ENCODE measurements at regions not wholly inside any gene's neighbourhood (a gene's known extent, or its start where the extent isn't known, plus 50 kb on each side); places are given as distances from the start of the nearest gene placed in this dataset.

DNA sequence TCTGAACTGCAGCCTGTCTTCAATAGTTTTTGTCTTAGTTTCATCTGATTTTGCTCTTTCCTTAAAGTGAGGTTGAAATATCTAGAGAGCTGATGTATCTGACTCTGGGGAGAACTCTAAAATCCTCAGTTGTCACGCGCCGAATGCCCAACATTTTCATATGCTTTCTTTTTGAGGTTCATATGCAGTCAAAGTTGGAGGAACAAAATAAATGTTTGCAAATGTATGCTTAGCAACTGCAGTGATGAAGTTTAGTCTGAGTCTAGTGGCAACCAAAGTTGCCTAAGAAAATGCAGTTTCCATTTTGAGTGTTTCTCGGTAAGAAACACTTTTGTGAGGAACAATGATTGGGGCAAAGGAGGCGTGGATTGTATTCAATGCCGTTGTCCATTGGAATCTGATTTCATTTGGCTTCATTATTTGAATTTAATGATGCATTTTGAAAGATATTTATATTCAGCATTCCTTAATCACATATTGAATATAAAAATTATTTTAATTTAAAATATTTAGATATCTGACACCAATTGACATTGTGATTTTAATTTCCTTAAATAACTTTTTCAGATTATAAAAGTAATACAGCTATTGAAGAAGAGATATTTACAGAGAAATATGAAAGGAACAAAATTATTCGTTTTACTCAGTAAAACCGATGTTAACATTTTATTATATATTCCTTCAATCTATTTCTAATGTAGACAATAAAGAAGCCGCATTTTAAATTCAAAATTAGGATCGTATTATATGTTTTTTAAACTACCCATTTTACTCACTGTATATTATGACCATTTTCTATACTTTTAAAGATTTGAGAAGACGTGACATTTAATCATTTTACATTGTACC is 122.0 kb downstream of the PLEKHG1 start:
- SMC1A ChIA-PET (ENCODE audit: uncharacterized antibody, unreplicated experiment) = interaction anchor here (0.9 to 6.5 kb wide), 13 partner anchors 13 to 122 kb away, joined by 3 to 43 read pairs (median 4); partner anchors contain the start of gene PLEKHG1
- no peak for FAIRE-seq
- POLR2A ChIA-PET = interaction anchor here (0.6 to 1.0 kb wide), 3 partner anchors 13 to 122 kb away, joined by 3 to 5 read pairs (median 3); no protein-coding TSS in a partner anchor
- Histone ChIP-seq H3K36me3 (ENCODE audit: control insufficient read depth in 2 of 2, insufficient read depth in 2 of 2, low read length in 1 of 2) (no peaks in the 10 kb centered on the region), H3K27ac (ENCODE audit: control insufficient read depth, insufficient read depth) (no peak overlapping the region; the same call in 1 of the 2 replicates), H3K9ac (ENCODE audit: control insufficient read depth, insufficient read depth, low read length) (no peak overlapping the region), H3K27me3 (replicated peaks in 1 of 2; ENCODE audit: control insufficient read depth in 2 of 2, insufficient read depth in 2 of 2, low read length in 1 of 2) (no peaks in the 10 kb centered on the region), H2AFZ (ENCODE audit: control insufficient read depth, low read depth, low read length) (no peak overlapping the region), H3K4me1 (ENCODE audit: control insufficient read depth, insufficient read depth, low read length) (peaks cover 19% of the 10 kb centered on the region), H3K9me3 (replicated peaks; ENCODE audit: control insufficient read depth, insufficient read depth, low read length) (no peaks in the 10 kb centered on the region), H3K4me2 (ENCODE audit: control insufficient read depth, insufficient read depth) (peak overlapping the region; percentile 74), H3K79me2 (ENCODE audit: control insufficient read depth, insufficient read depth, low read length) (no peaks in the 10 kb centered on the region; the same call in 1 of the 2 replicates), H3K4me3 (0 out of 2 replicates have a peak overlapping the region, but pooled peaks have one; percentile 7), H4K20me1 (ENCODE audit: control insufficient read depth, insufficient read depth) (no peaks in the 10 kb centered on the region; the same call in 1 of the 2 replicates)
- intact Hi-C loops (cut with micrococcal nuclease; ENCODE audit: unreplicated experiment) (loop anchor here (2.0 kb wide), 2 partner anchors 35 to 91 kb away; no protein-coding TSS in a partner anchor), in situ Hi-C loops (cut with MboI) (no loop called here)
- WGBS (ENCODE audit: insufficient coverage, insufficient replicate concordance, low lambda C conversion rate, missing lambda C conversion rate) = 92% methylated on average over 11 of the region's 11 CpGs
- TF ChIP-seq CREM (IDR thresholded peaks at IDR 0.05; ENCODE audit: low read depth) (no peak), NR2C2 (IDR thresholded peaks at IDR 0.05; ENCODE audit: borderline replicate concordance, control insufficient read depth, insufficient read length, low read depth) (no peak), BRCA1 (IDR thresholded peaks at IDR 0.05; ENCODE audit: low read depth, low read length) (no peak), BMI1 (IDR thresholded peaks at IDR 0.05; ENCODE audit: borderline replicate concordance) (no peak), CHD2 (IDR thresholded peaks at IDR 0.05; ENCODE audit: borderline replicate concordance, low read depth, low read length) (no peak)
- TF ChIP-seq, protein P1, sequence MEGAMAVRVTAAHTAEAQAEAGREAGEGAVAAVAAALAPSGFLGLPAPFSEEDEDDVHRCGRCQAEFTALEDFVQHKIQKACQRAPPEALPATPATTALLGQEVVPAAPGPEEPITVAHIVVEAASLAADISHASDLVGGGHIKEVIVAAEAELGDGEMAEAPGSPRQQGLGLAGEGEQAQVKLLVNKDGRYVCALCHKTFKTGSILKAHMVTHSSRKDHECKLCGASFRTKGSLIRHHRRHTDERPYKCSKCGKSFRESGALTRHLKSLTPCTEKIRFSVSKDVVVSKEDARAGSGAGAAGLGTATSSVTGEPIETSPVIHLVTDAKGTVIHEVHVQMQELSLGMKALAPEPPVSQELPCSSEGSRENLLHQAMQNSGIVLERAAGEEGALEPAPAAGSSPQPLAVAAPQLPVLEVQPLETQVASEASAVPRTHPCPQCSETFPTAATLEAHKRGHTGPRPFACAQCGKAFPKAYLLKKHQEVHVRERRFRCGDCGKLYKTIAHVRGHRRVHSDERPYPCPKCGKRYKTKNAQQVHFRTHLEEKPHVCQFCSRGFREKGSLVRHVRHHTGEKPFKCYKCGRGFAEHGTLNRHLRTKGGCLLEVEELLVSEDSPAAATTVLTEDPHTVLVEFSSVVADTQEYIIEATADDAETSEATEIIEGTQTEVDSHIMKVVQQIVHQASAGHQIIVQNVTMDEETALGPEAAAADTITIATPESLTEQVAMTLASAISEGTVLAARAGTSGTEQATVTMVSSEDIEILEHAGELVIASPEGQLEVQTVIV (IDR thresholded peaks at IDR 0.05; ENCODE audit: borderline replicate concordance, partially characterized antibody) = no peak
- TF ChIP-seq, protein P2, sequence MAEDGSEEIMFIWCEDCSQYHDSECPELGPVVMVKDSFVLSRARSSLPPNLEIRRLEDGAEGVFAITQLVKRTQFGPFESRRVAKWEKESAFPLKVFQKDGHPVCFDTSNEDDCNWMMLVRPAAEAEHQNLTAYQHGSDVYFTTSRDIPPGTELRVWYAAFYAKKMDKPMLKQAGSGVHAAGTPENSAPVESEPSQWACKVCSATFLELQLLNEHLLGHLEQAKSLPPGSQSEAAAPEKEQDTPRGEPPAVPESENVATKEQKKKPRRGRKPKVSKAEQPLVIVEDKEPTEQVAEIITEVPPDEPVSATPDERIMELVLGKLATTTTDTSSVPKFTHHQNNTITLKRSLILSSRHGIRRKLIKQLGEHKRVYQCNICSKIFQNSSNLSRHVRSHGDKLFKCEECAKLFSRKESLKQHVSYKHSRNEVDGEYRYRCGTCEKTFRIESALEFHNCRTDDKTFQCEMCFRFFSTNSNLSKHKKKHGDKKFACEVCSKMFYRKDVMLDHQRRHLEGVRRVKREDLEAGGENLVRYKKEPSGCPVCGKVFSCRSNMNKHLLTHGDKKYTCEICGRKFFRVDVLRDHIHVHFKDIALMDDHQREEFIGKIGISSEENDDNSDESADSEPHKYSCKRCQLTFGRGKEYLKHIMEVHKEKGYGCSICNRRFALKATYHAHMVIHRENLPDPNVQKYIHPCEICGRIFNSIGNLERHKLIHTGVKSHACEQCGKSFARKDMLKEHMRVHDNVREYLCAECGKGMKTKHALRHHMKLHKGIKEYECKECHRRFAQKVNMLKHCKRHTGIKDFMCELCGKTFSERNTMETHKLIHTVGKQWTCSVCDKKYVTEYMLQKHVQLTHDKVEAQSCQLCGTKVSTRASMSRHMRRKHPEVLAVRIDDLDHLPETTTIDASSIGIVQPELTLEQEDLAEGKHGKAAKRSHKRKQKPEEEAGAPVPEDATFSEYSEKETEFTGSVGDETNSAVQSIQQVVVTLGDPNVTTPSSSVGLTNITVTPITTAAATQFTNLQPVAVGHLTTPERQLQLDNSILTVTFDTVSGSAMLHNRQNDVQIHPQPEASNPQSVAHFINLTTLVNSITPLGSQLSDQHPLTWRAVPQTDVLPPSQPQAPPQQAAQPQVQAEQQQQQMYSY (CRISPR knock-in tag; IDR thresholded peaks at IDR 0.05) = no peak
- TF ChIP-seq, protein P3, sequence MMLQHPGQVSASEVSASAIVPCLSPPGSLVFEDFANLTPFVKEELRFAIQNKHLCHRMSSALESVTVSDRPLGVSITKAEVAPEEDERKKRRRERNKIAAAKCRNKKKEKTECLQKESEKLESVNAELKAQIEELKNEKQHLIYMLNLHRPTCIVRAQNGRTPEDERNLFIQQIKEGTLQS (IDR thresholded peaks at IDR 0.05; ENCODE audit: borderline replicate concordance, extremely low read depth, low read depth, low read length) = no peak
- TSS peak; percentile 77 for BruUV-seq (replicated peaks)
- CTCF ChIA-PET = interaction anchor here (1.0 to 3.2 kb wide), 5 partner anchors 35 to 303 kb away, joined by 3 to 25 read pairs (median 6); no protein-coding TSS in a partner anchor
- no peak for ATAC-seq
- no peak for DNase-seq (ENCODE audit: low read depth, low spot score)
- RAD21 ChIA-PET (ENCODE audit: unreplicated experiment) = interaction anchor here (0.8 to 3.0 kb wide), 6 partner anchors 20 to 303 kb away, joined by 3 to 10 read pairs (median 3); partner anchors contain the start of gene PLEKHG1

Measured in GM12878 (cell line).